ENCODE measurements at regions not wholly inside any gene's neighbourhood (a gene's known extent, or its start where the extent isn't known, plus 50 kb on each side); places are given as distances from the start of the nearest gene placed in this dataset.

DNA sequence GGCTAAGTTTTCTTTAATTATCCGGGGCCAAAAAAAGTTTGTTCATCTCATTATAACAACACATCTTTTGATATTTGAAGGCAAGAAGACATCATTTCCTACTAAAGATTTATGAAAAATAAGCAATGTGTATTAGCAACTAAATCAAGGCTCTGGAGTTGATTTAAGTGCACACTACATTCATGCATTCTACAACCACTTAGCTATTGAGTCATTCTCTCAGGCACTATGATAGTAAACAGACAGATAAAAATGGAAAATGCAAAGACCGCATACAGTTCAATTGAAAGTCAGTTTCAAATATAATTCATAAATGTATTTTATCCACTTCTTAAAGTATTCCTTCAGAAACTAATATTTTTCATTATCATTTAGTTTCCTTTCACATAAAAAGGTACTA lies 1395.2 kb downstream of the PCDH9 start:
- no peaks in the 10 kb centered on the region for H3K36me3 ChIP-seq (ENCODE audit: control insufficient read depth in 4 of 4, insufficient read depth in 4 of 4, low read length in 3 of 4)
- H3K27ac ChIP-seq (ENCODE audit: insufficient read depth in 1 of 2, low read depth in 1 of 2, low read length in 2 of 2, poor library complexity in 1 of 2, severe bottlenecking in 2 of 2) = no peak overlapping the region
- no peak overlapping the region for H3K4me3 ChIP-seq (ENCODE audit: control insufficient read depth in 1 of 7, extremely low read depth in 1 of 7, insufficient read depth in 4 of 7, low read depth in 2 of 7, low read length in 6 of 7)
- no peaks in the 10 kb centered on the region for H3K4me1 ChIP-seq (ENCODE audit: control extremely low read depth in 1 of 4, control insufficient read depth in 4 of 4, insufficient read depth in 4 of 4, low read length in 3 of 4)
- H3K9me3 ChIP-seq (ENCODE audit: control extremely low read depth in 1 of 5, control insufficient read depth in 4 of 5, insufficient read depth in 2 of 5, low read depth in 1 of 5, low read length in 4 of 5) = no peaks in the 10 kb centered on the region
- ChIA-PET CTCF (no interaction called here), POLR2A (no interaction called here)
- DNase-seq = no peak
- WGBS (ENCODE audit: insufficient coverage) = no CpG with 5 or more reads among the region's 2 CpGs
- H3K27me3 ChIP-seq (replicated peaks in 2 of 5; ENCODE audit: control insufficient read depth in 4 of 5, insufficient read depth in 5 of 5, low read length in 4 of 5) = no peaks in the 10 kb centered on the region

DNA sequence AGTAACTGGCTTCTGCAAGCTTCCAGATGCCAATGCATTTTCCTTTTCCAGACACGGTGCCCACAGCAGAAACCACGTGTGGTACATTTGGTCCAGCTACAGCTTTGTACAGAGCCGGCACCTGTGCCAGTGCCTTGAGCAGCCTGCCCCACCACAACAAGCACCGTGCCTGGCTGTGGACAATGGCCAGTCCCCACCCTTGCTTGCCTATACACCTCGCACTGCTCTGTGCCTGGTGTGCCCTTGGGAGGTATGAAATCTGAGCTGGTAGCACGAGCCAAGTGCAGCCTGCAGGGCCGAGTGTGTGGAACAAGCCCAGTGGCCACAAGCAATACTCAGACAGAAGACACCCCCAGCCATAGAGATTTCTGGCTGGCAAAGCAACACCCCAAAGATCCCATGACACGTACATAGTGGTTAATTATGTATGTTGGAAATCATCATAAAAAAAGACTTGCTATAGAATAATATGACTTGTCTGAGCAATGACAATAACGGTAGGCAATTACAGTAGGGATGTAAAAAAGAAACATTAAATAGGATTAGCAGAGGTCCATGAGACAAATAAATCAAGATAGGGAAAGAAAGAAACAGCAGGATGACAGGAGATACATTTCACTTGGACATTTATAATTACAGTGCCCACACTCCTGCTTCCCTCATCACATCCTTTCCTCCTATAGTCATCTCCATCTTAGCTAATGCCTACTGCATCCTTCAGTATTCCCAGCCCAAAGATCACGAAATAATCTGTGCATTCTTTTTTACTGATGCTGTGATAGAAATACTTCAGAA lies 1399.5 kb downstream of the PCDH9 start:
- H3K27me3 ChIP-seq (replicated peaks in 2 of 5; ENCODE audit: control insufficient read depth in 4 of 5, insufficient read depth in 5 of 5, low read length in 4 of 5) = no peaks in the 10 kb centered on the region
- no peak for DNase-seq
- no peaks in the 10 kb centered on the region for H3K4me1 ChIP-seq (ENCODE audit: control extremely low read depth in 1 of 4, control insufficient read depth in 4 of 4, insufficient read depth in 4 of 4, low read length in 3 of 4)
- ChIA-PET POLR2A (no interaction called here), CTCF (no interaction called here)
- 98% methylated on average over 9 of the region's 10 CpGs for WGBS (ENCODE audit: insufficient coverage)
- no peaks in the 10 kb centered on the region for H3K36me3 ChIP-seq (ENCODE audit: control insufficient read depth in 4 of 4, insufficient read depth in 4 of 4, low read length in 3 of 4)
- H3K4me3 ChIP-seq (ENCODE audit: control insufficient read depth in 1 of 7, extremely low read depth in 1 of 7, insufficient read depth in 4 of 7, low read depth in 2 of 7, low read length in 6 of 7) = no peak overlapping the region
- no peak overlapping the region for H3K27ac ChIP-seq (ENCODE audit: insufficient read depth in 1 of 2, low read depth in 1 of 2, low read length in 2 of 2, poor library complexity in 1 of 2, severe bottlenecking in 2 of 2)
- no peaks in the 10 kb centered on the region for H3K9me3 ChIP-seq (ENCODE audit: control extremely low read depth in 1 of 5, control insufficient read depth in 4 of 5, insufficient read depth in 2 of 5, low read depth in 1 of 5, low read length in 4 of 5)

GRCh38 chr13:65829241-65830008 lies 1400.7 kb downstream of the PCDH9 start:
- whole genome bisulfite sequencing (ENCODE audit: insufficient coverage) = 94% methylated on average over 15 of the region's 16 CpGs

GRCh38 chr13:65826657-65827056 lies 1403.5 kb downstream of the PCDH9 start:
- no peaks in the 10 kb centered on the region for H3K4me1 ChIP-seq (ENCODE audit: control extremely low read depth in 1 of 4, control insufficient read depth in 4 of 4, insufficient read depth in 4 of 4, low read length in 3 of 4)
- 96% methylated on average over 4 of the region's 5 CpGs for WGBS (ENCODE audit: insufficient coverage)
- no peak overlapping the region for H3K27ac ChIP-seq (ENCODE audit: insufficient read depth in 1 of 2, low read depth in 1 of 2, low read length in 2 of 2, poor library complexity in 1 of 2, severe bottlenecking in 2 of 2)
- DNase-seq = no peak
- ChIA-PET POLR2A (no interaction called here), CTCF (no interaction called here)
- no peak overlapping the region for H3K4me3 ChIP-seq (ENCODE audit: control insufficient read depth in 1 of 7, extremely low read depth in 1 of 7, insufficient read depth in 4 of 7, low read depth in 2 of 7, low read length in 6 of 7)
- no peaks in the 10 kb centered on the region for H3K9me3 ChIP-seq (ENCODE audit: control extremely low read depth in 1 of 5, control insufficient read depth in 4 of 5, insufficient read depth in 2 of 5, low read depth in 1 of 5, low read length in 4 of 5)
- no peaks in the 10 kb centered on the region for H3K36me3 ChIP-seq (ENCODE audit: control insufficient read depth in 4 of 4, insufficient read depth in 4 of 4, low read length in 3 of 4)
- H3K27me3 ChIP-seq (replicated peaks in 2 of 5; ENCODE audit: control insufficient read depth in 4 of 5, insufficient read depth in 5 of 5, low read length in 4 of 5) = no peaks in the 10 kb centered on the region

More at GRCh38 chr13:65829241-65830008, 1400.7 kb downstream of the PCDH9 start:
- ChIA-PET POLR2A (no interaction called here), CTCF (no interaction called here)
- DNase-seq = no peak
- no peak overlapping the region for H3K4me3 ChIP-seq (ENCODE audit: control insufficient read depth in 1 of 7, extremely low read depth in 1 of 7, insufficient read depth in 4 of 7, low read depth in 2 of 7, low read length in 6 of 7)
- no peaks in the 10 kb centered on the region for H3K27me3 ChIP-seq (replicated peaks in 2 of 5; ENCODE audit: control insufficient read depth in 4 of 5, insufficient read depth in 5 of 5, low read length in 4 of 5)
- no peak overlapping the region for H3K27ac ChIP-seq (ENCODE audit: insufficient read depth in 1 of 2, low read depth in 1 of 2, low read length in 2 of 2, poor library complexity in 1 of 2, severe bottlenecking in 2 of 2)
- no peaks in the 10 kb centered on the region for H3K36me3 ChIP-seq (ENCODE audit: control insufficient read depth in 4 of 4, insufficient read depth in 4 of 4, low read length in 3 of 4)
- H3K9me3 ChIP-seq (ENCODE audit: control extremely low read depth in 1 of 5, control insufficient read depth in 4 of 5, insufficient read depth in 2 of 5, low read depth in 1 of 5, low read length in 4 of 5) = no peaks in the 10 kb centered on the region
- no peaks in the 10 kb centered on the region for H3K4me1 ChIP-seq (ENCODE audit: control extremely low read depth in 1 of 4, control insufficient read depth in 4 of 4, insufficient read depth in 4 of 4, low read length in 3 of 4)

DNA sequence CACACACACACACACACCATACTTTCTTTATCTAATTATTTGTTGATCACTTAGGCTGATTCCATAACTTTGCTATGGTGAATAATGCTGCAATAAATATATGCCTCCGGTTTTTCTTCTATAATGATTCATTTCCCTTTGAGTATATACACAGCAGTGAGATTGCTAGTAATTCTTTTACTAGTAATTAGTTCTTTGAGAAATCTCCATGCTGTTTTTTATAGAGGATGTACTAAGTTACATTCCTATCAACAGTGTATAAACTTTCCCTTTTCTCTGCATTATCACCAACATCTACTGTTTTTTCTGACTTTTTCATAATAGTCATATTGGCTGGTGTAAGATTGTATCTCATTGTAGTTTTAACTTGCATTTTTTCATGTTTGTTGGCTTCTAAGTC lies 1405.1 kb downstream of the PCDH9 start:
- no peak overlapping the region for H3K4me3 ChIP-seq (ENCODE audit: control insufficient read depth in 1 of 7, extremely low read depth in 1 of 7, insufficient read depth in 4 of 7, low read depth in 2 of 7, low read length in 6 of 7)
- no peaks in the 10 kb centered on the region for H3K36me3 ChIP-seq (ENCODE audit: control insufficient read depth in 4 of 4, insufficient read depth in 4 of 4, low read length in 3 of 4)
- no peak for DNase-seq
- WGBS (ENCODE audit: insufficient coverage) = no CpG with 5 or more reads among the region's 1 CpG
- no peaks in the 10 kb centered on the region for H3K27me3 ChIP-seq (replicated peaks in 2 of 5; ENCODE audit: control insufficient read depth in 4 of 5, insufficient read depth in 5 of 5, low read length in 4 of 5)
- ChIA-PET POLR2A (no interaction called here), CTCF (no interaction called here)
- no peaks in the 10 kb centered on the region for H3K9me3 ChIP-seq (ENCODE audit: control extremely low read depth in 1 of 5, control insufficient read depth in 4 of 5, insufficient read depth in 2 of 5, low read depth in 1 of 5, low read length in 4 of 5)
- H3K4me1 ChIP-seq (ENCODE audit: control extremely low read depth in 1 of 4, control insufficient read depth in 4 of 4, insufficient read depth in 4 of 4, low read length in 3 of 4) = no peaks in the 10 kb centered on the region
- H3K27ac ChIP-seq (ENCODE audit: insufficient read depth in 1 of 2, low read depth in 1 of 2, low read length in 2 of 2, poor library complexity in 1 of 2, severe bottlenecking in 2 of 2) = no peak overlapping the region

DNA sequence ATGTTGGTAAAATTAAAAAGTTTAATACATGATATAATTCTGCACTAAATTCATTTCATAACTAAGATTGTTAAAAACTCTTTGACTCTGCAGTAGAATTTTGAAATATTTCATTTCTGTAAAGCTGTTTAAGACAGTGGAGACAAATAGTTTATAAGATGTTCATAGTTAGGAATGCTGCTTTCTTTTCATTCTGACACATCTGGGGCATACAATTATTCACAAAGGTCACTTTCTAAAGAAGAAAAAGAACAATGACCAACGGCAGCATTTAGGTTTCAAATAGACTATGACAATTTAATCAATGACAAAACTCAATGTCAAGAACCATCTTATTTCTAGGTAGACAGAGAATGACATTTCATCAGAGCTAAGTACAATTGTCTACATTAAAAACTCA lies 1422.1 kb downstream of the PCDH9 start:
- no peak overlapping the region for H3K27ac ChIP-seq (ENCODE audit: insufficient read depth in 1 of 2, low read depth in 1 of 2, low read length in 2 of 2, poor library complexity in 1 of 2, severe bottlenecking in 2 of 2)
- ChIA-PET POLR2A (no interaction called here), CTCF (no interaction called here)
- no peak overlapping the region for H3K4me3 ChIP-seq (ENCODE audit: control insufficient read depth in 1 of 7, extremely low read depth in 1 of 7, insufficient read depth in 4 of 7, low read depth in 2 of 7, low read length in 6 of 7)
- H3K4me1 ChIP-seq (ENCODE audit: control extremely low read depth in 1 of 4, control insufficient read depth in 4 of 4, insufficient read depth in 4 of 4, low read length in 3 of 4) = no peaks in the 10 kb centered on the region
- WGBS (ENCODE audit: insufficient coverage) = no CpG with 5 or more reads among the region's 1 CpG
- no peaks in the 10 kb centered on the region for H3K36me3 ChIP-seq (ENCODE audit: control insufficient read depth in 4 of 4, insufficient read depth in 4 of 4, low read length in 3 of 4)
- H3K27me3 ChIP-seq (replicated peaks in 2 of 5; ENCODE audit: control insufficient read depth in 4 of 5, insufficient read depth in 5 of 5, low read length in 4 of 5) = no peaks in the 10 kb centered on the region
- no peak for DNase-seq
- H3K9me3 ChIP-seq (ENCODE audit: control extremely low read depth in 1 of 5, control insufficient read depth in 4 of 5, insufficient read depth in 2 of 5, low read depth in 1 of 5, low read length in 4 of 5) = peaks cover 0 to 1% (median 0%) of the 10 kb centered on the region in 5 experiments
